A549 (cell line): ENCODE measurements at regions not wholly inside any gene's neighbourhood (a gene's known extent, or its start where the extent isn't known, plus 50 kb on each side); places are given as distances from the start of the nearest gene placed in this dataset.

Experiments
- ATAC-seq, 2 experiments: fragments of 200-7000 bp in 1 of 2; fragments of >200 bp in 1 of 2; cut with Nextera tagmentation in 1 of 2; cut with Tn5 transposase in 1 of 2; 3 replicates each; pipeline versions ENCODE4 v1.8.0 to v1.9.1; 2018 to 2020; ENCODE audit warnings: mild to moderate bottlenecking in 1 of 2, moderate library complexity in 1 of 2
- CTCF ChIA-PET: fragments of 300-600 bp; sonication (Branson Sonifier 250); formaldehyde crosslinking; extraction: SDS; loops from one replicate; lab custom pipeline; 2021; ENCODE audit warnings: antibody characterized with exemption, inconsistent platforms; lab: Yijun Ruan, JAX
- POLR2A ChIA-PET: fragments of 350-600 bp; formaldehyde crosslinking; extraction: SDS; loops from one replicate; lab custom pipeline; 2021; ENCODE audit warnings: antibody characterized with exemption, inconsistent platforms; lab: Yijun Ruan, JAX
- DNase-seq, 2 experiments: peaks; one replicate each; pipeline versions ENCODE4 v3.0.0 to v3.0.0-alpha.2; 2011 to 2016; ENCODE audit warnings: low read depth in 1 of 2, low spot score in 1 of 2
- FAIRE-seq: peaks from 2 replicates; lab custom pipeline; 2011; peaks lifted over from hg19 to GRCh38; lab: Jason Lieb, UNC
- H3K27ac ChIP-seq, 2 experiments: fragments of >200 bp; sonication (Bioruptor Twin); formaldehyde crosslinking; 3 replicates each; pipeline ENCODE4 v1.5.1; 2016 to 2017
- H3K4me1 ChIP-seq: fragments of >200 bp; sonication (Bioruptor Twin); formaldehyde crosslinking; 3 replicates; pipeline ENCODE4 v1.6.1; 2016
- H3K4me2 ChIP-seq: fragments of >200 bp; sonication (Bioruptor Twin); formaldehyde crosslinking; 3 replicates; pipeline ENCODE4 v1.6.1; 2016
- H3K4me3 ChIP-seq: fragments of >200 bp; sonication (Bioruptor Twin); formaldehyde crosslinking; 3 replicates; pipeline ENCODE4 v1.5.1; 2016
- H3K9me3 ChIP-seq: fragments of >200 bp; sonication (Bioruptor Twin); formaldehyde crosslinking; 3 replicates; pipeline ENCODE4 v1.6.1; 2016
- ATOH8 ChIP-seq: fragments of 250-450 bp; sonication (Bioruptor Pico); IDR thresholded peaks from 2 replicates; pipeline ENCODE4 v1.5.0; 2020; ENCODE audit warnings: low read depth, mild to moderate bottlenecking, moderate library complexity
- BHLHE40 ChIP-seq: IDR thresholded peaks from 2 replicates; pipeline ENCODE4 v1.6.1; 2012; ENCODE audit warnings: low read depth, low read length, inconsistent platforms
- E2F6 ChIP-seq: IDR thresholded peaks from 2 replicates; pipeline ENCODE4 v1.6.1; 2012; ENCODE audit warnings: low read depth, borderline replicate concordance
- EHMT2 ChIP-seq: fragments of 200-600 bp; sonication (generic); IDR thresholded peaks from 2 replicates; pipeline ENCODE4 v1.6.1; 2016; ENCODE audit warnings: antibody characterized with exemption, low read depth, mild to moderate bottlenecking, moderate library complexity
- FOSB ChIP-seq: fragments of 250-450 bp; sonication (Bioruptor Pico); IDR thresholded peaks from 2 replicates; pipeline ENCODE4 v1.5.0; 2020; ENCODE audit warnings: mild to moderate bottlenecking, moderate library complexity
- FOSL2 ChIP-seq, 2 experiments: fragments of 450-650 bp in 1 of 2; fragments of >200 bp in 1 of 2; sonication (Bioruptor Twin) in 1 of 2; formaldehyde crosslinking; IDR thresholded peaks; 2 replicates each; pipeline versions ENCODE4 v1.5.0 to v1.6.1; 2016 to 2020; ENCODE audit warnings: mild to moderate bottlenecking in 1 of 2, moderate library complexity in 1 of 2
- FOXS1 ChIP-seq: fragments of 250-450 bp; sonication (Bioruptor Pico); IDR thresholded peaks from 2 replicates; pipeline ENCODE4 v1.5.0; 2020; ENCODE audit warnings: mild to moderate bottlenecking, moderate library complexity
- HEYL ChIP-seq: fragments of 250-450 bp; sonication (Bioruptor Pico); IDR thresholded peaks from 2 replicates; pipeline ENCODE4 v1.8.0; 2021; ENCODE audit warnings: mild to moderate bottlenecking, moderate library complexity
- HMGXB4 ChIP-seq: fragments of 250-450 bp; sonication (Bioruptor Pico); IDR thresholded peaks from 2 replicates; pipeline ENCODE4 v1.5.0; 2021; ENCODE audit warnings: mild to moderate bottlenecking, moderate library complexity, borderline replicate concordance
- HOXA7 ChIP-seq: fragments of 250-450 bp; sonication (Bioruptor Pico); IDR thresholded peaks from 2 replicates; pipeline ENCODE4 v1.5.0; 2020; ENCODE audit warnings: mild to moderate bottlenecking, moderate library complexity
- KDM5A ChIP-seq: fragments of 200-600 bp; sonication (generic); IDR thresholded peaks from 2 replicates; pipeline ENCODE4 v1.6.1; 2016; ENCODE audit warnings: antibody characterized with exemption, mild to moderate bottlenecking
- MAFK ChIP-seq: fragments of 450-650 bp; IDR thresholded peaks from 2 replicates; pipeline ENCODE4 v1.6.1; 2014; ENCODE audit not compliant: partially characterized antibody
- MAX ChIP-seq: IDR thresholded peaks from 2 replicates; pipeline ENCODE4 v1.6.1; 2012
- MYC ChIP-seq: IDR thresholded peaks from 2 replicates; pipeline ENCODE4 v1.6.1; 2012; ENCODE audit warnings: mild to moderate bottlenecking, inconsistent platforms, low read length, improper control_type of control experiment, borderline replicate concordance
- NFE2L2 ChIP-seq: fragments of 150-350 bp; conservative IDR thresholded peaks from 2 replicates; pipeline ENCODE4 v1.6.1; 2014; ENCODE audit warnings: low read length
- NPAS2 ChIP-seq: fragments of 250-450 bp; sonication (Bioruptor Pico); IDR thresholded peaks from 2 replicates; pipeline ENCODE4 v1.8.0; 2022; ENCODE audit warnings: mild to moderate bottlenecking, moderate library complexity, borderline replicate concordance
- NR3C1 ChIP-seq: fragments of >200 bp; sonication (Bioruptor Twin); formaldehyde crosslinking; IDR thresholded peaks from 3 replicates; pipeline ENCODE4 v1.6.1; 2017
- POLR2A ChIP-seq: IDR thresholded peaks from 2 replicates; pipeline ENCODE4 v1.6.1; 2012; ENCODE audit warnings: mild to moderate bottlenecking, low read length
- RFX5 ChIP-seq: fragments of 450-650 bp; IDR thresholded peaks from 2 replicates; pipeline ENCODE4 v1.7.1; 2014; ENCODE audit warnings: antibody characterized with exemption, mild to moderate bottlenecking, moderate library complexity
- SMC3 ChIP-seq: fragments of >200 bp; sonication (Bioruptor Twin); formaldehyde crosslinking; IDR thresholded peaks from 3 replicates; pipeline ENCODE4 v1.6.1; 2018; ENCODE audit warnings: inconsistent platforms
- TFCP2L1 ChIP-seq: fragments of 250-450 bp; sonication (Bioruptor Pico); IDR thresholded peaks from 2 replicates; pipeline ENCODE4 v1.5.0; 2021; ENCODE audit warnings: mild to moderate bottlenecking
- TP53 ChIP-seq: fragments of 250-450 bp; sonication (Bioruptor Pico); IDR thresholded peaks from 2 replicates; pipeline ENCODE4 v1.5.0; 2021; ENCODE audit warnings: mild to moderate bottlenecking, moderate library complexity
- ZC3H11A ChIP-seq: fragments of 450-650 bp; IDR thresholded peaks from 2 replicates; pipeline ENCODE4 v1.6.1; 2014; ENCODE audit warnings: antibody characterized with exemption, mild to moderate bottlenecking
- ZSCAN20 ChIP-seq: fragments of 250-450 bp; sonication (Bioruptor Pico); IDR thresholded peaks from 2 replicates; pipeline ENCODE4 v1.8.0; 2022; ENCODE audit warnings: mild to moderate bottlenecking, moderate library complexity
- WGBS: methylation state at CpG from one replicate; pipeline ENCODE4 v1.1.6; 2017; ENCODE audit errors: missing lambda C conversion rate; 5-methylcytosine and 5-hydroxymethylcytosine counted together
- TF ChIP-seq, protein P1 (sequence below): fragments of >200 bp; sonication (Bioruptor Twin); formaldehyde crosslinking; IDR thresholded peaks from 2 replicates; pipeline ENCODE4 v1.6.1; 2016
- TF ChIP-seq, protein P2 (sequence below): fragments of 150-350 bp; IDR thresholded peaks from 2 replicates; pipeline ENCODE4 v1.6.1; 2014; ENCODE audit warnings: low read depth, mild to moderate bottlenecking, low read length
- TF ChIP-seq, protein P3 (sequence below): fragments of >200 bp; sonication (Bioruptor Twin); formaldehyde crosslinking; IDR thresholded peaks from 3 replicates; pipeline ENCODE4 v1.5.1; 2016
- TF ChIP-seq, protein P4 (sequence below): IDR thresholded peaks from 2 replicates; pipeline ENCODE4 v1.6.1; 2012

- CTCF ChIA-PET: no interaction called here
- FAIRE-seq: no peak
- DNase-seq: no peak
- WGBS: 88% methylated on average over 1 of the region's 1 CpG
- H3K27ac ChIP-seq: no peak overlapping the region
- H3K9me3 ChIP-seq: no peaks in the 10 kb centered on the region
- POLR2A ChIA-PET: no interaction called here
- no peaks in the 10 kb centered on the region for H3K4me1 ChIP-seq
- no peak for ATAC-seq
- no peak overlapping the region for H3K4me3 ChIP-seq
- TF ChIP-seq NPAS2 (no peak), MAX (no peak), HMGXB4 (no peak), BHLHE40 (no peak), NFE2L2 (no peak), HEYL (CRISPR knock-in tag) (no peak), FOSL2 (IDR thresholded peaks at IDR 0.05) (no peak), FOSL2 (CRISPR knock-in tag; IDR thresholded peaks at IDR 0.05) (no peak), E2F6 (no peak), ZC3H11A (no peak), RFX5 (no peak), SMC3 (no peak), HOXA7 (CRISPR knock-in tag) (no peak), MAFK (no peak), MYC (no peak), POLR2A (no peak), ATOH8 (CRISPR knock-in tag) (no peak), FOXS1 (CRISPR knock-in tag) (no peak)
- TF ChIP-seq, protein P1, sequence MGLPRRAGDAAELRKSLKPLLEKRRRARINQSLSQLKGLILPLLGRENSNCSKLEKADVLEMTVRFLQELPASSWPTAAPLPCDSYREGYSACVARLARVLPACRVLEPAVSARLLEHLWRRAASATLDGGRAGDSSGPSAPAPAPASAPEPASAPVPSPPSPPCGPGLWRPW: no peak
- TF ChIP-seq, protein P2, sequence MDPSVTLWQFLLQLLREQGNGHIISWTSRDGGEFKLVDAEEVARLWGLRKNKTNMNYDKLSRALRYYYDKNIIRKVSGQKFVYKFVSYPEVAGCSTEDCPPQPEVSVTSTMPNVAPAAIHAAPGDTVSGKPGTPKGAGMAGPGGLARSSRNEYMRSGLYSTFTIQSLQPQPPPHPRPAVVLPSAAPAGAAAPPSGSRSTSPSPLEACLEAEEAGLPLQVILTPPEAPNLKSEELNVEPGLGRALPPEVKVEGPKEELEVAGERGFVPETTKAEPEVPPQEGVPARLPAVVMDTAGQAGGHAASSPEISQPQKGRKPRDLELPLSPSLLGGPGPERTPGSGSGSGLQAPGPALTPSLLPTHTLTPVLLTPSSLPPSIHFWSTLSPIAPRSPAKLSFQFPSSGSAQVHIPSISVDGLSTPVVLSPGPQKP: no peak
- no peak overlapping the region for H3K4me2 ChIP-seq
Observed at GRCh38 chr21:27333096-27333495, 366.2 kb upstream of the ADAMTS5 start.

- H3K4me2 ChIP-seq: no peak overlapping the region
- DNase-seq: no peak
- H3K4me3 ChIP-seq: no peak overlapping the region
- no peaks in the 10 kb centered on the region for H3K4me1 ChIP-seq
- no peak overlapping the region for H3K27ac ChIP-seq
- no peaks in the 10 kb centered on the region for H3K9me3 ChIP-seq
- FAIRE-seq: no peak
- ChIA-PET CTCF (no interaction called here), POLR2A (no interaction called here)
- no peak for ATAC-seq
- under 1% methylated on average over 6 of the region's 6 CpGs for WGBS
- TF ChIP-seq BHLHE40 (no peak), EHMT2 (no peak), KDM5A (no peak), HOXA7 (CRISPR knock-in tag) (no peak), NR3C1 (no peak), TFCP2L1 (no peak), SMC3 (no peak), ZSCAN20 (CRISPR knock-in tag) (no peak), MAFK (no peak), ZC3H11A (no peak), TP53 (CRISPR knock-in tag) (no peak), HMGXB4 (no peak), FOSB (CRISPR knock-in tag) (no peak)
- TF ChIP-seq, protein P3, sequence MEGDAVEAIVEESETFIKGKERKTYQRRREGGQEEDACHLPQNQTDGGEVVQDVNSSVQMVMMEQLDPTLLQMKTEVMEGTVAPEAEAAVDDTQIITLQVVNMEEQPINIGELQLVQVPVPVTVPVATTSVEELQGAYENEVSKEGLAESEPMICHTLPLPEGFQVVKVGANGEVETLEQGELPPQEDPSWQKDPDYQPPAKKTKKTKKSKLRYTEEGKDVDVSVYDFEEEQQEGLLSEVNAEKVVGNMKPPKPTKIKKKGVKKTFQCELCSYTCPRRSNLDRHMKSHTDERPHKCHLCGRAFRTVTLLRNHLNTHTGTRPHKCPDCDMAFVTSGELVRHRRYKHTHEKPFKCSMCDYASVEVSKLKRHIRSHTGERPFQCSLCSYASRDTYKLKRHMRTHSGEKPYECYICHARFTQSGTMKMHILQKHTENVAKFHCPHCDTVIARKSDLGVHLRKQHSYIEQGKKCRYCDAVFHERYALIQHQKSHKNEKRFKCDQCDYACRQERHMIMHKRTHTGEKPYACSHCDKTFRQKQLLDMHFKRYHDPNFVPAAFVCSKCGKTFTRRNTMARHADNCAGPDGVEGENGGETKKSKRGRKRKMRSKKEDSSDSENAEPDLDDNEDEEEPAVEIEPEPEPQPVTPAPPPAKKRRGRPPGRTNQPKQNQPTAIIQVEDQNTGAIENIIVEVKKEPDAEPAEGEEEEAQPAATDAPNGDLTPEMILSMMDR: no peak
- TF ChIP-seq, protein P4, sequence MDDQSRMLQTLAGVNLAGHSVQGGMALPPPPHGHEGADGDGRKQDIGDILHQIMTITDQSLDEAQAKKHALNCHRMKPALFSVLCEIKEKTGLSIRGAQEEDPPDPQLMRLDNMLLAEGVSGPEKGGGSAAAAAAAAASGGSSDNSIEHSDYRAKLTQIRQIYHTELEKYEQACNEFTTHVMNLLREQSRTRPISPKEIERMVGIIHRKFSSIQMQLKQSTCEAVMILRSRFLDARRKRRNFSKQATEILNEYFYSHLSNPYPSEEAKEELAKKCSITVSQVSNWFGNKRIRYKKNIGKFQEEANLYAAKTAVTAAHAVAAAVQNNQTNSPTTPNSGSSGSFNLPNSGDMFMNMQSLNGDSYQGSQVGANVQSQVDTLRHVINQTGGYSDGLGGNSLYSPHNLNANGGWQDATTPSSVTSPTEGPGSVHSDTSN: no peak
Observed at GRCh38 chr21:27329255-27329851, 362.5 kb upstream of the ADAMTS5 start.
